Effector CD4-positive, alpha-beta T cell (primary cell): ENCODE measurements at regions not wholly inside any gene's neighbourhood (a gene's known extent, or its start where the extent isn't known, plus 50 kb on each side); places are given as distances from the start of the nearest gene placed in this dataset.
"Not testable (repeated sequence)": the region's sequence is repeated elsewhere in the genome, so short reads cannot be mapped to it uniquely, and the experiment has no call there.

ENCODE experiments used
- DNase-seq: peaks from one replicate; pipeline ENCODE4 v3.0.0-alpha.2; 2020

DNA sequence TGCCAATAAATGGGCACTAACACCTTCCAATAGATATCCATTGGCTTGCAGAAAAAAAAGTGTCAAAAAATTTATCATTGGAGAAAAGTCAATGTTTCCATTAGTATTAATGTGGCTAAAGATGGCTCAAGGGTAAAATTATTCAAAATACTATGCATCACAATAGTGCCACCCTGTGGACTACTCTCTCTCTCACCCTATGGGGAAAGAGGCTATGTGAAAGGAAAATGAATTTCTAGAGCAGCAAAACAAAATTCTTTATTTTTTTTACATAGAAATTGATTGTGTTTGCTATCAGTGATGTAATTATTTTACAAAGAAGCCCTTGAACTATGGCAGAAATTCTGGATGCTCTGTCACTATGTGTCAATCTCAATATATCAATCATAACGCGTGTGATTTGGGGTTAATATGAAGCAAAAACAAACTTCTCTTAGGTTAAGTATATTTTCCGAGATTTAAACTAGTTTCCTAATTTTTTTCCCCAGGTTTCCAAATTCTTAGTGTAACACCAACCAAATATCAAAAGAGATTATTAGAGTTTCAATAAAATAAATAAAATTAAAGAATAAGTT, 193.9 kb downstream of the USP22 start:
- DNase-seq: not testable (repeated sequence)

DNA sequence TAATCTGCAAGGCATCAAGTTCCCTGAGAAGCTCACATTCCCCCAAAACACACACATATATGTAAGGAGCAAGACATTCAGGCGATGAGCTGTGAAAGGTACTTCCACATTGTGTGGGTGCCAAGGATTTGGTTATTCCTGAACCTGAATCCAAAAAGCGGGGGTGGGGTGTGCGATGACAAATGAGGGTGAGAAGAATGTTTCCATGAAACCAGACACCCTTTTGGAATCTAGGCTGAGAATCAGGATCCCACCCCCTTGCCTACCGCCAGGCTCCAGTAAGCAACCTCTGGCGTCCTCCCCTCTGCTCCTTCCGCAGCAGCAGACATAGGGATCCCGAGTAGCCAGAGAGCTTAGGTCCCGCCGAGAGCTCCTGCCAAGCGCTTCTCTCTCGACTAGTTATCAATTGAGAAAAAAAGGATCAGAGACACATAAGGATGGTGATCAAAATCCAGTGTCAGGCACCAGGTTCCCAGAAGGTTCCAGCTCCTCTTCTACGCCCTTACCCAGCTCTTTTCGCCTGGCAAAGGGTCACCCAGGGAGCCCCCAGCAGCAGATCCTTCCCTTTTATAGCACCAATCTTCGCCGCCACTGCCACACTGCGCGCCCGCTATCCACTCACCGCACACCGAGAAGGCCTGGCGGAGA, 191.1 kb downstream of the USP22 start:
- DNase-seq: not testable (repeated sequence)

- no peak for DNase-seq
These were observed 190.4 kb downstream of the USP22 start for GRCh38 chr17:20852239-20852989.

DNA sequence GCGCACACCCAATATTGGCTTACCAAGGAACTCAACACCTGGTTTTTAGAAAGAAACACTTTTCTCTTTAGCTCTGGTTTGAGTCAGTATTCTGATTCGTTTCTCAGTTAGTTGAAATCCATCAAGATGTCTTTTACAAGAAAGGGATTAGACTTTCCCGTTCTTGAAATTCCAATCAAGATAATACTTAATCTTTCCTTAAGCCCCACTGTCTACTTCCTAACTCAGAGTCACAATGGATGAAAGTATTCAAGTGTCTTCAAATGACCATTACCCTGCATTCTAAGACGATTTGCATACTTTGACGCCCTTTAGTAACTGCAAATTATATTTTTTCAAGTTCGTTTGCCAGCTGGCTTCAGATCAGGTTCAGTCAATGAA, 189.8 kb downstream of the USP22 start:
- DNase-seq: no peak

- DNase-seq: not testable (repeated sequence)
These were observed 186.8 kb downstream of the USP22 start for GRCh38 chr17:20855910-20856470.

- DNase-seq: not testable (repeated sequence)
These were observed 176.2 kb downstream of the USP22 start for GRCh38 chr17:20866444-20867209.

- DNase-seq: not testable (repeated sequence)
These were observed 175.3 kb downstream of the USP22 start for GRCh38 chr17:20867436-20867937.

- not testable (repeated sequence) for DNase-seq
These were observed 174.7 kb downstream of the USP22 start for GRCh38 chr17:20867938-20868661.

DNA sequence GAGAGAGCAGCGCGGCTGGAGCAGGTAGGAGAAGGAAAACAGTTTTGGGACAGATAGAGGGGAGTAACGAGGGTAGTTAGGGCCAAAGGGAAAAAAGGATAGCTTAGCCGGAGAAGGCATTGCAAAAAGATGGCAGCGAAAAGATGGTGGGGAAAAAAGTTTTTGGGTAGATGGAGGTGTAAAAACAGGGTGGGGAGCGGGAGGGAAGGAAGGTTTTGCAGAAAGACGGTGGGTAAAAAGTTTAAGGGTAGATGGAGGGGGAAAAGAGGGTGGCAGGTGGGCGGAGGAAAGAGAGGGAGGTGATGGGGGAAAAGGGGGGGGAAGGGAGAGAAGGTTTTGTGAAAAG, 174.2 kb downstream of the USP22 start:
- not testable (repeated sequence) for DNase-seq

- DNase-seq: not testable (repeated sequence)
These were observed 169.6 kb downstream of the USP22 start for GRCh38 chr17:20873173-20873572.

DNA sequence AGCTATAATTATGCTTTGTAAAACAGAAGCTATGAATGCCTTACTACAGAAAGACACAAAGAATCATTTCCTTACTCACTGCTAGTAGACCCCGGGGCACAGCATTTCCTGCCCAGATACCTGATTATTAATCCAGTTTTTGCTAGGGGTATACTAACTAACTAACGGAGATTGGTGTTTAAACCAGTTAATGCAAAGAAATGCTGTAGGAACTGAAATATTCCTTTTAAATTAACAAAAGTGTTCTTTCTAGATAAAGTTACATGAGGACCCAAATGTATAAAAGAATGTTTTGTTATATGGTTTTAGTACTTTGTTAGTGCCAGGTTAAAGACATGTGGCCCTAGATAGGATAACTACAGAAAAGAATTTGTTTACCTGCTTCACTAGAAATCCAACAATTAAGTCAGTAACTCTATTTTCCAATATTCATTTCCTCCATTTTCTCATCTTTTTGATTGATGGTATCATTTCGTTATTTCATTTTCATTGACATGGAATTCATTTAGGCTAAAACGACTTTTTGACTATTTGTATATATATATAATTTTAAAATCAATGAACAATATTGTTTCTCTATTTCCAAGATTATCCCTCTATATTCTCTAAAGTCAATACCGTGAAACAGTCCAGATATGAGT, 169.0 kb downstream of the USP22 start:
- not testable (repeated sequence) for DNase-seq

GRCh38 chr17:20877384-20877783, 165.4 kb downstream of the USP22 start:
- not testable (repeated sequence) for DNase-seq

- DNase-seq: no peak
These were observed 152.5 kb downstream of the USP22 start for GRCh38 chr17:20890338-20890737.

GRCh38 chr17:20895426-20895825, 147.4 kb downstream of the USP22 start:
- not testable (repeated sequence) for DNase-seq

DNA sequence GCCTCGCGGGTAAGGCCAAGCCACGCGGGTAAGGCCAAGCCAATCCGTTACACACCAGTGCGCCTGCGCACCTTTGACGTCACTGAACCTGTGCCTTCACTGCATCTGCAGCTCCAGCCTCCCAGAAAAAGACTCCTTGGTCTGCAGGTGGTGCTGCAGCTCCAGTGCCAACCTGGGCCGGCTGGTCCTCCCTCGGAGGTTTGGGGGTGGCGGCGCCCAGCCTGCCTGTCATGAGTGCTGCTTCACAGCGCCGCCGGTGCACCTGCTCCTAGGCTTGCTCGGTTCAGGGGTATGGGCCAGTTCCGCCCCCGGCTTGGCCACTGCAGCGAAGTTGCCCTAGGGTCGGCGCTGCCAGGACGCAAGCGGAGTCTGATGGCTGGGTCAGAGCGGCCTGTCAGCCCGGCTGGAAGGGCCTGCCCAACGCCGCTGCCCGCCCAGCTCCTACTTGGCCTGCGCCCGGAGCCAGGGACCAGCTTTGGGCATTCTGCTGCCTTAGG, 146.6 kb downstream of the USP22 start:
- DNase-seq: peak; percentile 33

DNA sequence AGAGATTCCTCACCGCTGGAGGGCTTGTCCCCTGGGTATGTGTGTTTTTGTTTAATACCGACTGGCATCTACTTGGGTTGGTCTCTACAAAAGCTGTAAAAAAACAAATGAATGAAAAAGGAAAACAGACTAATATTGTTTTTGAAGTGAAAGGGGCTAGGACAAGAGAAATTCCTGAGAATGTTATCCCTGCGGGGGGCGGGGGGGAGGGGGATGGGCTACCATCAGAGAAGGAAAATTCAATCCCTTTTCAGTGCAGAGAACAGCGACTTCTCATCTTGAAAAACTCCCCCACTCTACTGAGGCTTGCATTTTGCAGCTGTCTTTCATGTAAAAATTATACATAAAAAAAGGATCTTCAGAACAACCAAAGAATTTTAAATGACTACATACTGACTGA, 144.1 kb downstream of the USP22 start:
- DNase-seq: not testable (repeated sequence)

DNA sequence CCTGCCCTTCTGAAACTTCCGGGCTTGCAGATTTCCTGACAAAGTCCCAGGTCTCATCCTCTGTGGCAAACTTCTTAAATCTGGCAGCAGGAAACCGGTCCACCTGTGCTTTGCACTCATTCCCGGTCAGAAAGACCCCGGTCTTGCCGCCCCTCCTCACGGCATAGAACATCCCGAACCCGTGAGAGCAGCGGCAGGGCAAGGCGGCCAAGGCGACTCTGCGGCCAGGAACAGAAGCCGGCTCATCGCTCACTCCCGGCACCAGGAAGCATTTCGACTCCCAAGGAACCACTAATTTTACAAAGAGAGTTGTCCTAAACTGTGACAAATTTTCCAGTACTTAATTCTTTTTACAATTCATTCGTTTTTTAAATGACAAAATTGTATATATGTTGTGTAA, 140.3 kb downstream of the USP22 start:
- not testable (repeated sequence) for DNase-seq

- DNase-seq: not testable (repeated sequence)
These were observed 139.3 kb downstream of the USP22 start for GRCh38 chr17:20903549-20903948.

- peak; percentile 47 for DNase-seq
These were observed 134.2 kb downstream of the USP22 start for GRCh38 chr17:20908313-20909267.

GRCh38 chr17:20914658-20915057, 128.2 kb downstream of the USP22 start:
- no peak for DNase-seq
